ENCODE measurements at regions not wholly inside any gene's neighbourhood (a gene's known extent, or its start where the extent isn't known, plus 50 kb on each side); places are given as distances from the start of the nearest gene placed in this dataset.

DNA sequence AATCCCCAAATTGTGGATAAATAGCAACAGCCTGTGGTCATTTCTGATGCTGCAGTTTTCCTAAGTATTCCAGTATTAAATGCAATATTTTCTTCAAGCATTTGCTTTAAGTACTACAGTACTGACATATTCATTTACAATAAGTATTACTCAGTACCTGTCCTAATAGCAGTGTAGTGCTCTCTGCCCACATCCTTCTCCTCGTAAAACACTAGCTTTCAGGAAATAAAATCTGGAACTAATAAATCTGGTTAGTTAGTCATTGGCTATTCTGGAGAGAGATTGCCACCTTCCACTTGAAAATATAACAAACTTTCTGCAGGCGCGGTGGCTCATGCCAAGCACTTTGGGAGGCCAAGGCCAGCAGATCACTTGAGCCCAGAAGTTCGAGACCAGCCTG lies 441.5 kb downstream of the PRKD1 start:
- DNase-seq: no peak

GRCh38 chr14:29489911-29490425 lies 437.7 kb downstream of the PRKD1 start:
- no peak for DNase-seq

- DNase-seq: no peak
Measured at GRCh38 chr14:29493849-29494248, 433.8 kb downstream of the PRKD1 start.

GRCh38 chr14:29494312-29494711 lies 433.3 kb downstream of the PRKD1 start:
- DNase-seq: no peak

- DNase-seq: no peak
Measured at GRCh38 chr14:29503903-29504302, 423.7 kb downstream of the PRKD1 start.

DNA sequence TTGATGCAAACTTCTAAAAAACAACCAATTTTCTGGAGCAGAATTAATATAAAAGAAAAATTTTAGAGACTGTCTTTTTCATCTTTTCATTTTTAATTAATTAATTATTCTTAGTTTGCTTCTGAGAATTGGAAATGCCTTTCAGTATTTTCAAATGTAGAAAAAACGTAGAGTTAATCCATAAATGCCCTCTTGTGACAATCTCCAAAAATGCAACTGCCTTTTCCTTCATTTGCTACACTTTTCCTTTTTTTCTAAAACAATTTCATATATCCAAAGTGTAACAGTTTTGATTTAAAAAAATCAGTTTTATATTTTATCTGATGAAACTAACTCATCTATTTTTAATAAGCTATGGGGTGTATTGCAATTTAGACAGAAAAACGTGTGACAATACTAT lies 409.3 kb downstream of the PRKD1 start:
- DNase-seq: no peak

- DNase-seq: no peak
Measured at GRCh38 chr14:29521526-29522137, 406.0 kb downstream of the PRKD1 start.

Measured in NCI-H526 treated with DMSO at 0.1 percent for 48 hours (cell line).